ENCODE measurements at regions not wholly inside any gene's neighbourhood (a gene's known extent, or its start where the extent isn't known, plus 50 kb on each side); places are given as distances from the start of the nearest gene placed in this dataset.
A peak's percentile ranks its signal among the peaks of the same experiment; 100 is the strongest.

GRCh38 chr4:180203349-180203748, 2039.9 kb upstream of the TENM3 start (continued):
- peak; percentile 37 for TF ChIP-seq BCL3 (IDR thresholded peaks at IDR 0.05; ENCODE audit: borderline replicate concordance, insufficient read depth, low read depth, low read length, poor library complexity, severe bottlenecking)
- TF ChIP-seq SMARCA5 (IDR thresholded peaks at IDR 0.05), result no peak
- TF ChIP-seq BMI1 (IDR thresholded peaks at IDR 0.05; ENCODE audit: borderline replicate concordance), result peak; percentile 35; the same call in 1 of the 2 replicates
- TF ChIP-seq CBX5 (IDR thresholded peaks at IDR 0.05; ENCODE audit: low read depth), result 0 out of 2 replicates have a peak, but pooled peaks have one; percentile 26
- peak; percentile 75 for TF ChIP-seq NFIC (IDR thresholded peaks at IDR 0.05; ENCODE audit: low read depth, low read length)
- TF ChIP-seq MEF2B (IDR thresholded peaks at IDR 0.05; ENCODE audit: partially characterized antibody, poor library complexity, severe bottlenecking), result peak; percentile 59
- no peak for TF ChIP-seq PAX8 (IDR thresholded peaks at IDR 0.05)
- TF ChIP-seq BCL11A (IDR thresholded peaks at IDR 0.05; ENCODE audit: low read depth, low read length), result peak; percentile 63; the same call in 1 of the 2 replicates
- TF ChIP-seq POU2F2 (IDR thresholded peaks at IDR 0.05; ENCODE audit: borderline replicate concordance, low read depth, low read length), result peak; percentile 30; the same call in 1 of the 3 replicates
- TF ChIP-seq NBN (IDR thresholded peaks at IDR 0.05), result 0 out of 2 replicates have a peak, but pooled peaks have one; percentile 46
- TF ChIP-seq JUNB (IDR thresholded peaks at IDR 0.05), result peak; percentile 28
- TF ChIP-seq CREB1 (IDR thresholded peaks at IDR 0.05; ENCODE audit: low read depth), result 0 out of 2 replicates have a peak, but pooled peaks have one; percentile 50
- TF ChIP-seq RELA (IDR thresholded peaks at IDR 0.05; ENCODE audit: borderline replicate concordance, partially characterized antibody), result no peak
- TF ChIP-seq EZH2 (IDR thresholded peaks at IDR 0.05; ENCODE audit: borderline replicate concordance, control insufficient read depth, low read depth, low read length), result no peak
- peak; percentile 53; the same call in 1 of the 2 replicates for TF ChIP-seq IKZF1 (conservative IDR thresholded peaks at IDR 0.05)
- TF ChIP-seq IKZF2 (IDR thresholded peaks at IDR 0.05), result peak; percentile 64 to 67
- 0 out of 2 replicates have a peak, but pooled peaks have one; percentile 26 for TF ChIP-seq GABPA (IDR thresholded peaks at IDR 0.05; ENCODE audit: low read depth)
- peak; percentile 14; the same call in 1 of the 2 replicates for TF ChIP-seq MLLT1 (IDR thresholded peaks at IDR 0.05)
- TF ChIP-seq IRF4 (IDR thresholded peaks at IDR 0.05; ENCODE audit: low read depth, low read length), result peak; percentile 69; the same call in 1 of the 2 replicates
- TF ChIP-seq MEF2A (IDR thresholded peaks at IDR 0.05; ENCODE audit: insufficient read depth, low read depth, low read length), result peak; percentile 68
- no peak for TF ChIP-seq ELK1 (IDR thresholded peaks at IDR 0.05; ENCODE audit: low read depth, low read length)
- TF ChIP-seq TCF12 (IDR thresholded peaks at IDR 0.05; ENCODE audit: low read depth, low read length), result peak; percentile 42; the same call in 1 of the 2 replicates
- 0 out of 2 replicates have a peak, but pooled peaks have one; percentile 14 for TF ChIP-seq PAX5 (IDR thresholded peaks at IDR 0.05; ENCODE audit: borderline replicate concordance, low read depth, low read length)
- TF ChIP-seq RBBP5 (conservative IDR thresholded peaks at IDR 0.05), result no peak
- TF ChIP-seq USF1 (IDR thresholded peaks at IDR 0.05; ENCODE audit: borderline replicate concordance, extremely low read length, insufficient read depth, low read depth, low read length), result no peak

All from GM12878 (cell line).